Testis (tissue), 2 donors: ENCODE measurements at regions not wholly inside any gene's neighbourhood (a gene's known extent, or its start where the extent isn't known, plus 50 kb on each side); places are given as distances from the start of the nearest gene placed in this dataset.

ENCODE experiments used
- DNase-seq: peaks from one replicate; pipeline ENCODE4 v3.0.0-alpha.2; 2019
- H3K27ac ChIP-seq, 2 donors: fragments of 200-600 bp; sonication (generic); one replicate each; pipeline ENCODE4 v1.5.1; 2019
- H3K27me3 ChIP-seq: fragments of 200-600 bp; sonication (generic); one replicate; pipeline ENCODE4 v1.5.1; 2019
- H3K36me3 ChIP-seq: fragments of 200-600 bp; sonication (generic); one replicate; pipeline ENCODE4 v1.5.1; 2017; ENCODE audit warnings: low read depth; ENCODE audit errors: missing control alignments
- H3K4me1 ChIP-seq: fragments of 200-600 bp; sonication (generic); one replicate; pipeline ENCODE4 v1.5.1; 2019
- H3K4me3 ChIP-seq, 2 donors: fragments of 200-600 bp; sonication (generic); one replicate each; pipeline ENCODE4 v1.5.1; 2017 to 2019
- H3K9me3 ChIP-seq: fragments of 200-600 bp; sonication (generic); one replicate; pipeline ENCODE4 v1.5.1; 2017
- POLR2A ChIP-seq: fragments of 450-650 bp; IDR thresholded peaks from one replicate; pipeline ENCODE4 v1.6.1; 2017; ENCODE audit warnings: antibody characterized with exemption, mild to moderate bottlenecking, moderate library complexity
- WGBS, 2 donors: methylation state at CpG; one replicate each; pipeline ENCODE4 v1.1.5; 2018; 5-methylcytosine and 5-hydroxymethylcytosine counted together
- intact Hi-C: fragments of 100-400 bp; cut with DNase I; formaldehyde crosslinking; loops from one replicate; pipeline ENCODE4 v1.15.1; 2023; ENCODE audit warnings: low total_unique reads
- TF ChIP-seq, protein P1 (sequence below), 3 experiments: fragments of 450-650 bp in 2 of 3; fragments of 200-600 bp in 1 of 3; sonication (generic) in 1 of 3; IDR thresholded peaks; one replicate each; pipeline ENCODE4 v1.5.1; 2016 to 2019; ENCODE audit warnings: antibody characterized with exemption in 3 of 3, mild to moderate bottlenecking in 2 of 3, moderate library complexity in 1 of 3

DNA sequence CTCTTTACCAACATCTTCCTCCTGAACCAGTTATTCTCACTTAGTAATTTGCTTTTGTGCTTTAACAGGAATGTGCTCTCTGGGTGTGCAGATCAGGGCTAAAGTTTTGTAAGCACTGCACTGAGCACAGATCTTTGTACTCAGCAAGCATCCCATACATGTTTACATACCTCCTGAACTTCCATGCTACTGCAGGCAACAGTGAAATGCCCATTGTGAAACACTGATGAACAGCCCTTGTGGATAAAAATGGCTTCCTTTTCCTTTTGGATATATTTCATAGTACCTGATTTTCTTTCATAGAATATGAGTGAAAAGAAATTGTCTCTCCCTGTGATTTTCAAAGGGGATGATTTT lies 855.9 kb downstream of the MCTP2 start:
- H3K27me3 ChIP-seq, result no peaks in the 10 kb centered on the region
- no peak for DNase-seq
- TF ChIP-seq POLR2A, result no peak
- TF ChIP-seq, protein P1, sequence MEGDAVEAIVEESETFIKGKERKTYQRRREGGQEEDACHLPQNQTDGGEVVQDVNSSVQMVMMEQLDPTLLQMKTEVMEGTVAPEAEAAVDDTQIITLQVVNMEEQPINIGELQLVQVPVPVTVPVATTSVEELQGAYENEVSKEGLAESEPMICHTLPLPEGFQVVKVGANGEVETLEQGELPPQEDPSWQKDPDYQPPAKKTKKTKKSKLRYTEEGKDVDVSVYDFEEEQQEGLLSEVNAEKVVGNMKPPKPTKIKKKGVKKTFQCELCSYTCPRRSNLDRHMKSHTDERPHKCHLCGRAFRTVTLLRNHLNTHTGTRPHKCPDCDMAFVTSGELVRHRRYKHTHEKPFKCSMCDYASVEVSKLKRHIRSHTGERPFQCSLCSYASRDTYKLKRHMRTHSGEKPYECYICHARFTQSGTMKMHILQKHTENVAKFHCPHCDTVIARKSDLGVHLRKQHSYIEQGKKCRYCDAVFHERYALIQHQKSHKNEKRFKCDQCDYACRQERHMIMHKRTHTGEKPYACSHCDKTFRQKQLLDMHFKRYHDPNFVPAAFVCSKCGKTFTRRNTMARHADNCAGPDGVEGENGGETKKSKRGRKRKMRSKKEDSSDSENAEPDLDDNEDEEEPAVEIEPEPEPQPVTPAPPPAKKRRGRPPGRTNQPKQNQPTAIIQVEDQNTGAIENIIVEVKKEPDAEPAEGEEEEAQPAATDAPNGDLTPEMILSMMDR (IDR thresholded peaks at IDR 0.05), result no peak
- no peak overlapping the region for H3K27ac ChIP-seq
- no peaks in the 10 kb centered on the region for H3K9me3 ChIP-seq
- intact Hi-C loops, result no loop called here
- no peak overlapping the region for H3K4me3 ChIP-seq
- no peaks in the 10 kb centered on the region for H3K36me3 ChIP-seq
- H3K4me1 ChIP-seq, result no peaks in the 10 kb centered on the region

DNA sequence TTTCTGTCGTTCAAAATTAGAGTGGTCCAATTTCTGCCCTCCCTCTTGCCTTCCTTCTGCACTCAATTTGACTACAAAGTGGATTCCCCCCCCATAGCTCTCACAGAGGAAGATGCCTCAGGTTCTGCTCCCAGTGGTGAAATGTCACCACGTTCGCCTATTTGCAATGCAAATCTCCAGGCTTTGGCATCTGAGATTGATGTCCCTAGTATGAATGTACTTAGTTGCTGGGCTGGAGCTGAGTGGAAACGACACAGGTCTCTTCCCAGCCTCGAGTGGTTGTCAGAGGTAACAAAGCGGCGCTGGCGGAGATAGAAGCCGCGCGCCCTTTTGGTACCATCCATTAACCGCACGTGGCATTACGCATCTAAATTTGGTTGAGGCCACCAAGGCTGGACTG lies 860.1 kb downstream of the MCTP2 start:
- no peak for DNase-seq

GRCh38 chr15:95095250-95095649 lies 863.9 kb downstream of the MCTP2 start:
- Histone ChIP-seq H3K27ac (no peak overlapping the region), H3K9me3 (no peaks in the 10 kb centered on the region), H3K4me1 (no peaks in the 10 kb centered on the region), H3K36me3 (no peaks in the 10 kb centered on the region), H3K4me3 (no peak overlapping the region), H3K27me3 (no peaks in the 10 kb centered on the region)
- TF ChIP-seq POLR2A, result no peak
- TF ChIP-seq, protein P1 (IDR thresholded peaks at IDR 0.05), result no peak
- no peak for DNase-seq
- intact Hi-C loops, result no loop called here

More for the DNA sequence above, 860.1 kb downstream of the MCTP2 start:
- Histone ChIP-seq H3K36me3 (no peaks in the 10 kb centered on the region), H3K4me1 (no peaks in the 10 kb centered on the region), H3K27ac (no peak overlapping the region), H3K4me3 (no peak overlapping the region), H3K9me3 (no peaks in the 10 kb centered on the region), H3K27me3 (no peaks in the 10 kb centered on the region)
- TF ChIP-seq, protein P1 (IDR thresholded peaks at IDR 0.05), result no peak
- no peak for TF ChIP-seq POLR2A
- 75 to 83% methylated on average over 14 of the region's 14 CpGs for WGBS, 2 donors
- intact Hi-C loops, result no loop called here

GRCh38 chr15:95096651-95097050 lies 865.3 kb downstream of the MCTP2 start:
- Histone ChIP-seq H3K27ac (no peak overlapping the region), H3K4me1 (no peaks in the 10 kb centered on the region), H3K36me3 (no peaks in the 10 kb centered on the region), H3K9me3 (no peaks in the 10 kb centered on the region), H3K27me3 (no peaks in the 10 kb centered on the region), H3K4me3 (no peak overlapping the region)
- TF ChIP-seq, protein P1 (IDR thresholded peaks at IDR 0.05), result no peak
- TF ChIP-seq POLR2A, result no peak
- DNase-seq, result no peak
- WGBS, 2 donors, result 85 to 89% methylated on average over 6 of the region's 6 CpGs
- intact Hi-C loops, result no loop called here

- WGBS, 2 donors, result 80 to 93% methylated on average over 2 of the region's 2 CpGs
- TF ChIP-seq, protein P1 (IDR thresholded peaks at IDR 0.05), result no peak
- no peak for TF ChIP-seq POLR2A
- H3K27ac ChIP-seq, result no peak overlapping the region
- H3K27me3 ChIP-seq, result no peaks in the 10 kb centered on the region
- DNase-seq, result no peak
- no peaks in the 10 kb centered on the region for H3K4me1 ChIP-seq
- no peak overlapping the region for H3K4me3 ChIP-seq
- no peaks in the 10 kb centered on the region for H3K36me3 ChIP-seq
- H3K9me3 ChIP-seq, result no peaks in the 10 kb centered on the region
- intact Hi-C loops, result no loop called here
These were observed 866.0 kb downstream of the MCTP2 start for GRCh38 chr15:95097361-95097760.
